ENCODE measurements at regions not wholly inside any gene's neighbourhood (a gene's known extent, or its start where the extent isn't known, plus 50 kb on each side); places are given as distances from the start of the nearest gene placed in this dataset.

DNA sequence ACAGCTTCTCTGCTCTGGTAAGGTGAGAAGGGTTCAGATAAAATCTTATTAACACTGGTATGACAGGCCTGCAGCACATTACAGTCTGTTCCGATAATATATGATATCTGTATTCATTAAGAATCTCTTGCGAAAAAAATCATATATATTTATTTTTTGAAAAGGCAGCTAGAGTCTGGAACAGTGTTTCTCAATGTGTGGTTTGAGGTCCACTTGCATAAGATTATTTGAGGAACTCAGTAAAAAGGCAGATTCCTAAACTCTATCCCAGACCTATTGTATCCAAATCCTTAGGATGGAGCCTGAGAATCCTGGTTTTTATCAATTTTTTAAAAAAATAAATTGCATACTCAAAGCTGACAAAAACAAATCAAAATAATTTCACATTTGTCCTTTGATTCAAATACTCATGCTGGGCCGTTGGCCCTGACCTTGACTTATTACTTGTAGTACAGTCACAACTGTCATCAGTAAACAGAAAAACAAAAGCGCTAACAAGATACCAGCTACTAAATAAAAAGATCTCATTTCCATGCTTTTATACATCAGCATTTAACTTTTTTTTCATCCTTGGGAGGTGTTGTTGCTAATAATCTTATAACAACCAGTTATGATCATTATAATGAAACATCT, 60.6 kb downstream of the RGS2 start:
- H3K9me3 ChIP-seq (ENCODE audit: insufficient read depth, low read depth, low read length): no peaks in the 10 kb centered on the region
- no peak overlapping the region for H2AFZ ChIP-seq (ENCODE audit: low read length)
- H3K9ac ChIP-seq (ENCODE audit: low read depth, low read length, poor library complexity, severe bottlenecking): no peak overlapping the region
- no peaks in the 10 kb centered on the region for H3F3A ChIP-seq (ENCODE audit: low read depth)
- no peaks in the 10 kb centered on the region for H3K36me3 ChIP-seq (ENCODE audit: insufficient read depth, low read length)
- no peaks in the 10 kb centered on the region for H4K20me1 ChIP-seq (ENCODE audit: insufficient read depth, low read length, poor library complexity, severe bottlenecking)
- H3K4me3 ChIP-seq (ENCODE audit: low read length, poor library complexity, severe bottlenecking): no peak overlapping the region
- no peak for TF ChIP-seq CTCF (conservative IDR thresholded peaks at IDR 0.05; ENCODE audit: low read length)
- no peak for TF ChIP-seq EZH2phosphoT487 (IDR thresholded peaks at IDR 0.05; ENCODE audit: borderline replicate concordance)
- no peaks in the 10 kb centered on the region for H3K79me2 ChIP-seq (ENCODE audit: insufficient read depth, low read length)
- H3K27me3 ChIP-seq (ENCODE audit: insufficient read depth, low read length, poor library complexity, severe bottlenecking): no peaks in the 10 kb centered on the region
- H3K4me2 ChIP-seq (ENCODE audit: low read depth, low read length, poor library complexity, severe bottlenecking): no peak overlapping the region
- no peaks in the 10 kb centered on the region for H3K4me1 ChIP-seq (ENCODE audit: insufficient read depth, low read length, poor library complexity, severe bottlenecking)
- H3K9me2 ChIP-seq (replicated peaks; ENCODE audit: low read depth, low read length): no peaks in the 10 kb centered on the region

- no peaks in the 10 kb centered on the region for H3K9me2 ChIP-seq (replicated peaks; ENCODE audit: low read depth, low read length)
- H3K79me2 ChIP-seq (ENCODE audit: insufficient read depth, low read length): no peaks in the 10 kb centered on the region
- no peaks in the 10 kb centered on the region for H3K9me3 ChIP-seq (ENCODE audit: insufficient read depth, low read depth, low read length)
- H2AFZ ChIP-seq (ENCODE audit: low read length): no peak overlapping the region
- no peaks in the 10 kb centered on the region for H3K36me3 ChIP-seq (ENCODE audit: insufficient read depth, low read length)
- TF ChIP-seq CTCF (conservative IDR thresholded peaks at IDR 0.05; ENCODE audit: low read length) (no peak), EZH2phosphoT487 (IDR thresholded peaks at IDR 0.05; ENCODE audit: borderline replicate concordance) (no peak)
- H3K4me2 ChIP-seq (ENCODE audit: low read depth, low read length, poor library complexity, severe bottlenecking): no peak overlapping the region
- no peaks in the 10 kb centered on the region for H3K4me1 ChIP-seq (ENCODE audit: insufficient read depth, low read length, poor library complexity, severe bottlenecking)
- H4K20me1 ChIP-seq (ENCODE audit: insufficient read depth, low read length, poor library complexity, severe bottlenecking): no peaks in the 10 kb centered on the region
- no peaks in the 10 kb centered on the region for H3K27me3 ChIP-seq (ENCODE audit: insufficient read depth, low read length, poor library complexity, severe bottlenecking)
- no peak overlapping the region for H3K4me3 ChIP-seq (ENCODE audit: low read length, poor library complexity, severe bottlenecking)
- no peak overlapping the region for H3K9ac ChIP-seq (ENCODE audit: low read depth, low read length, poor library complexity, severe bottlenecking)
- H3F3A ChIP-seq (ENCODE audit: low read depth): no peaks in the 10 kb centered on the region
Measured at GRCh38 chr1:192872010-192872409, 63.2 kb downstream of the RGS2 start.

DNA sequence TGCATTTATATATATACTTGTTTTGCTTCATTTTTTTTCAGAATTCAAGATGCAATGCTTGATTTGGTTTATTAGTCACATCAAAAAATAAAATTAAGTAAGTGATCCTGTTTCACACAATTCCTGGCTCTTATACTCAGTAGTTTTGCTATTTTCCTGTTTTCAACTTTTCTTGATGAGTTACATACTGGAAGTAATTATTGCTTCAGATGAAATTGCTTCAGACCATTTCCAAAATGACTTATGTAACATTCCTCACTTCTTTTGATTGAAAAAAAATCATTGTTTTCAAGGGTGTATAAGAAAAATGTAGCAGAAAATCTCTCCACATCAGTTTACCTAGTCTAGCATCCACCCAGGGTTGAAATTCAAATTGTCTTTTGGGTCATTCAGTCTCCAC, 65.0 kb downstream of the RGS2 start:
- H3K79me2 ChIP-seq (ENCODE audit: insufficient read depth, low read length): no peaks in the 10 kb centered on the region
- no peak overlapping the region for H3K9ac ChIP-seq (ENCODE audit: low read depth, low read length, poor library complexity, severe bottlenecking)
- no peaks in the 10 kb centered on the region for H4K20me1 ChIP-seq (ENCODE audit: insufficient read depth, low read length, poor library complexity, severe bottlenecking)
- H3K4me1 ChIP-seq (ENCODE audit: insufficient read depth, low read length, poor library complexity, severe bottlenecking): peaks cover 9% of the 10 kb centered on the region
- no peaks in the 10 kb centered on the region for H3F3A ChIP-seq (ENCODE audit: low read depth)
- H3K4me2 ChIP-seq (ENCODE audit: low read depth, low read length, poor library complexity, severe bottlenecking): no peak overlapping the region
- H3K9me3 ChIP-seq (ENCODE audit: insufficient read depth, low read depth, low read length): no peaks in the 10 kb centered on the region
- no peaks in the 10 kb centered on the region for H3K9me2 ChIP-seq (replicated peaks; ENCODE audit: low read depth, low read length)
- no peak overlapping the region for H3K4me3 ChIP-seq (ENCODE audit: low read length, poor library complexity, severe bottlenecking)
- no peaks in the 10 kb centered on the region for H3K27me3 ChIP-seq (ENCODE audit: insufficient read depth, low read length, poor library complexity, severe bottlenecking)
- TF ChIP-seq EZH2phosphoT487 (IDR thresholded peaks at IDR 0.05; ENCODE audit: borderline replicate concordance): no peak
- no peak for TF ChIP-seq CTCF (conservative IDR thresholded peaks at IDR 0.05; ENCODE audit: low read length)
- H2AFZ ChIP-seq (ENCODE audit: low read length): no peak overlapping the region
- H3K36me3 ChIP-seq (ENCODE audit: insufficient read depth, low read length): no peaks in the 10 kb centered on the region

Data from Loucy (cell line).